GM19468 (cell line): ENCODE measurements at regions not wholly inside any gene's neighbourhood (a gene's known extent, or its start where the extent isn't known, plus 50 kb on each side); places are given as distances from the start of the nearest gene placed in this dataset.

Experiments used
- ATAC-seq: cut with Tn5 transposase; IDR thresholded peaks from one replicate; pipeline ENCODE4 v1.9.1; 2021; ENCODE audit warnings: mild to moderate bottlenecking, moderate library complexity, moderate number of reproducible peaks; ENCODE audit not compliant: unreplicated experiment; ENCODE audit errors: extremely low read depth

DNA sequence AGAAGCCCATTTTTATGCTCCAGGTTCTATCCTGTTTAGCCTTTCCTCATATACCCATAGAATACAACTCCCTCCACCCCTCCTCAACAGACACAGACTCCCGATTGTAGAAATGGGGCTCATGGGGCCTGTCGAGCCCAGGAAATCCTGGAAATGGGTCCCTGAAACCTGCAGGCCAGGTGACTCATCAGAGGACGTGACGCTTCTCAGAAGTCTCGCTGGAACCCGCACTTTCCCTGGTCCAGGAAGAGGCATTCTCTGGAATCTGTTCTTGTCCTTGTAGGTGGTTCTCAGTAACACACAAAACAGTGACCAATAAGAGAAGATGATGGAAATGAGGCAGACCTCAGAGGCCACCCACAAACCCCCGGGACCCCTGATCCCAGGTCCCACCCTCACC is 244.8 kb upstream of the PPP2R2D start:
- ATAC-seq, result no peak

DNA sequence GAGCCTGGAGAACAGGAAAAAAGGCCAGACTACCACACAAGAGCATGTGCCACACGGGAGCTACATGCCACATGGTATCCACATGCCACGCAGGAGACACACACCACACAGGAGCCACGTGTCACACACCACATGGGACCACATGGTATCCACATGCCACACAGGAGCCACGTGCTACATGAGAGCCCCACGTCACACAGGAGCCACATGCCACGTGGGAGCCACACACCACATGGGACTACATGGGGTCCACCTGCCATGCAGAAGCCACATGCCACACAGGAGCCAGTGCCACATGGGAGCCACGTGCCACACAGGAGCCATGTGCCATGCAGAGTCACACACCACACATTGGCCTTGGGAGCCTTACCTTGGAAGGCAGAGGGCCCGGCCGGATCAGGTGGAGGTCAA is 244.4 kb upstream of the PPP2R2D start:
- no peak for ATAC-seq

DNA sequence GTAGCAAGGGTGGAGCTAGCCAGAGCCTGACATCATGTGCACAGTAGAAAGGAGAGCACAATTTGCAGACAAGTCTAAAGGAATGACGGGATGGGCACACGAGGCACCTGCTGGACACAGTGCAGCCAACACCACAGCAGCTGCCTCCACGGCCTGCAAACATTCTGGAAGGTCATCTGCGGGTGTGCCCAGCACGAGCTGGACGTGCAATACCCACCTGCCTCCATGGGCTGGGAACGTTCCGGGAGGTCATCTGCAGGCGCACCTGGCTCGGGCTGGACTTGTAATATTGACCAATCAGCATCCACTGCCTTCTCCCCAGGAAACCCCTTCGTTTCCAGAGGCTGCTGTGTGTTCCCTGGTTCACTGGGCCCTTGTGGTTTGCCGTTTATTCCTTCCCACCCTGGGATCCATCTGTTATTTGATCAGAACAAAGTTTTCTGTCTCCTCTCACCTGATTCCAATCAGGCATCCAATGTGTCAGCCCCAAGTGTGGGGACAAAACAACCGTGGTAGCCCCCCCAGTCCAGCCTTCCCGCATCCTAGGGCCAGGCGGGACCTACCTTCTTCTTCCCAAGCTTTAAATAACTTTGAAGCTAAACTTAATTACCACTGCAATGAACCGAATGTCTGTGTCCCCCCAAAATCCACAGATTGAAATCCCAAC is 243.4 kb upstream of the PPP2R2D start:
- no peak for ATAC-seq

DNA sequence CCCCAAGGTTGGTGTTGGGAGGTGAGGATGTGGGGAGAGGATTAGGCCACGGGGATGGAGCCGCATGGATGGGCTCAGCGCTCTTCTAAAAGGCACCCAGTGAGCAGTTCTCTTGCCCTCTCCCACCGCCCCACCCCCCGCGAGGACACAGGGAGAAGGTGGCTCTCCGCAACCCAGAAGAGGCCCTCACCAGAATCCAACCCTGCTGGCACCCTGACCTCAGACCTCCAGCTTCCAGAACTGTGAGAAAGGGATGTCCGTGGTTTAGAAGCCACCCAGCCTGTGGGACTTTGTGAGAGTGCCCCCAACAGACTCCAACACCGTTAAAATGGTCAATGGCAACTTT is 242.8 kb upstream of the PPP2R2D start:
- ATAC-seq, result no peak

DNA sequence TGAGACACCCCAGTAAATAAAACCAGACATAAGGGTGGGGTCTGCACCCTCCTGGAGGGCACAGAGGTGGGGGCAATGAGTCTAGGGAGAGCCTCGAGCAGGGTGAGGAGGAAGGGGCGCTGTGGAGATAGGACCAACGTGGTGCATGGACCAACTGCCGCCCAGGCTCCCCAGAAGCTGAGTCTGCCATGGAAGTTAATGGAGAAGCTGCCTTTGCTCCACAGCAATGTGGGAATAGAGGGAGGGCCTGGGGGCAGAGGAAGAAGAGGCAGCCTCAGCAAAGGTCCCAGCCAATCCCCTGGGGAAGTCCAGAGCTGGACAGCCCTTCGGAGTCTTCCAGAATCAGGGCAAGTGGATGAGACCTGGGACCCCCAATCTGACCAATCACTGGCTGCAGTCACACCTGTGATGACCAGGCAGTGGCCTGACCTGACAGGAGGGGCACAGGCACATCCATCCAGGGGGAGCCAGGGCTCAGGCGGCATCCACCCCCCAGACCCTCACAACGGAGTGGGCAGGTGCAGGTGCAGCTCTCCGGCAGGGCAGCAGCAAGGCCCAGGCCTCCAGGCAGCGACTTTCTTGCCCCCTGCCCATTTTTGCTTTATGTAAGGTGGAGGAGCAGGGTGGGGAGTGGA is 242.2 kb upstream of the PPP2R2D start:
- no peak for ATAC-seq

DNA sequence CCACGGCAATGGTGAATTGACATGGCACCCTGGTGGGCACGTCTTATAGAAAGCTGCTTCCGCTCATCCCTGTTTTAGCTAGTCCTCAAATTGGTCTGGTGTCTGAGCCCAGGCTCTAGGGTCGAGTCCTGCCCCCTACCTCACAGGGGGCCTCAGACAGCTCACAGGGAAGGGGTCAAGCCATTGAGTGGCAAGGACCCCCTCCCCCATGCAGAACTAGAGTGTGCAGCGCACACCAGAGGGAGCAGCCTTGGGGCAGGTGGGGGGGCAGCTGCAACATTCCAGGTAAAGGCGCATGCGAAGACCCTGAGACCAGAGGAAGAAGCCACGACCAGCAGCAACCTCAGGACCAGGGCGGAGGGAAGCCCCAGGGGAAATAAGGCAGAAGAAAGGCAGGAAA is 240.4 kb upstream of the PPP2R2D start:
- ATAC-seq, result no peak

DNA sequence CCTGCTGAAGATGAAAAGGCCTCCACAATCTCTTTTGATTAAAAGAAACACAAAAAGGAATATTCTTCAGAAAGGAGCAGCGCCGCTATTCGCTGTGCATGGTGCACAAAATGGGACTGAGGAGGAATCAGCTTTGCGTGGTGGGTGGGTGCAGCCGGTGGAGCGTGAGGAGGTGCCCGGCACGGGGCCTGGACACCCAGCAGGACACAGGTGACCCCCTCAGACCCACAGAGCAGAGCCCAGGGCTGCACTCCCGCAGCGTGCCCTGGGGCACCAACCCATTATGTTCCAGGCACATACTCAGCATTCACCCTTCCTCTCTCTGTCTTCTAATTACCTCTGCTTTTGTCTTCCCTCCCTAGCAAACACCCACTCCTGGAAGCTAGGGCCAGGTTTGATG is 238.0 kb upstream of the PPP2R2D start:
- no peak for ATAC-seq

DNA sequence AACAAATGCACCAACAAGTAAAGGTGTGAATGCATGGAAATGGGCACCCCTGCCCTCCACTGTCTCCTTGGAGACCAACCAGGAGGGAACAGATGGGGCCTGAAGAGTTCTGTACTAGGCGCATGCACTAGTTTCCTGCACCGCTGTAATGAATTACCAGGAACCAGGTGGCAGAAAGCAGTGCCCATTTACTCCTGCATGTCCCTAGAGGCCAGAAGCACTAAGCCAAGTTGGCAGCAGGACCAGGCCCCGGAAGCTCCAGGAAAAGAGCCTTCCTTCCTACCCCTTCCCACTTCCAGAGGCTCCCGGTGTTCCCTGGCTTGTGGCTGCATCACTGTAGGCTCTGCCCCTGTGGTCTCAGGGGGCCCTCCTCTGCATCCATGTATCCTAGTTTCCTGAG is 237.5 kb upstream of the PPP2R2D start:
- no peak for ATAC-seq

DNA sequence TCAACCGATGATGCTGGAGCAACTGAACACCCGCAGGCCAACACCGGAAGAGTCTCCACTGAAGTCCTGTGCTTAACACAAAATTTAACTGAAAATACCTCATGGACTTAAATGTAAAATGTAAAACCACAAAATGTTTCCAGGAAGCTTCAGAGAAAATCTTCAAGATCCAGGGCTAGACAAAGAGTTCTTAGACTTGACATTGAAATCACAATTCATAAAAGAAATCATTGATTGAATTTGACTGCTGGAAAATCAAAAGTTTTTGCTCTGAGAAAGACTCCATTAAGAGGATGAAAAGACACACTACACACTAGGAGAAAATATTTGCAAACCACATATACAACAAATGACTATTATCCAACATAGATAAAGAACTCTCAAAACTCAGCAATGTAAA is 234.7 kb upstream of the PPP2R2D start:
- no peak for ATAC-seq

DNA sequence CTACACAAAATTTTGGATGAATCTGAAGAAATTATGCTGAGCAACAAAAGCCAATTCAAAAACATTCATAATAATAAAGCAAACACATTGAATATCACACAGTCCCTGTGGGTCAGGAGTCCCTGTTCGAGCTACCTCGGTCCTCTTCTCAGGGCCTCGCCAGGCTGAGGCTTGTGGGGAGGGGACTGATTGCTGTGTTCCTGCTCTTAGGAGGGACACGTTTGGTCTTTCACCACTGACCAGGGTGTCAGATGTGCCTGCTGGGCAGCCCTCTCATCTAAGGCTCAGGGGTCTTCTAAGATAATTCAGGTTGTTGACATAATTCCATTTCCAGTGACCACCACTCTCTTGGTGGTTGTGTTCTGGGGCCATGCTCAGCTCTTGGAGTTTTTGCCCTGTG is 233.8 kb upstream of the PPP2R2D start:
- no peak for ATAC-seq

DNA sequence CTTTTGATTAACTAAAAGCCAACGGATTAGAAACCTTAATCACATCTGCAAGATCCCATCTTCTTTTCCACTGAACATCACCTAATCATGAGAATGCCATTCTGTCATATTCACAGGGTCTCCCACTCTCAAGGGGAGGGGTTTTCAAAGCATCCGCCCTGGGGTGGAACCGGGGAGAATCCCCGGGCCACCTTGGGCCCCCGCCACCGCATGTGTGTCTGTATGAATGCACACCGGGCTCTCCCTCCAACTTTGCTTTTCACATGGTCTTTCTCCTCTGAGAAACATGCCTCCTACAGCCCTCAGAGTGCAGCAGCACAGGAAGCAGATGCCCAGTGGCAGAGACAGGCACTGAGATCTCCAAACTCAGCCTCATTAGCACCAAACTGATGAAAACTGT is 233.2 kb upstream of the PPP2R2D start:
- ATAC-seq, result no peak

DNA sequence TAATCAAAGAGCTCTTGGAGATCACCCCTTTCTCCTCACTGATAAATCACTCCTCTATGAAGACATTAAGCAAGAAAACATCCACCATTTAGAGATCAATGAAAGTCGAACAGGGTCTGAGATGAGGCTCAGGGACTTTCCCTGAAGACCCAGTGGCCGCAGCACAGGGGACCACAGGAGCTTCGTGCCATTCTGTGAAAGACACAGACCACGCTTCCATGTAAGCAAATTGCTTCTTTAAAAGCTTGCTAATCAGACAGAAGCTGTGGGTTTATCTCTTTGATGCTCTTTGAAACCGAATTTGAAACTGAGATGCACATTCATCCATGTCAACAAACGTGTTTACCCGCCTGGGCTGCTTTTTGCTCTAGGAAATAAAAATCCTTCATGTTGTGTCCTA is 231.9 kb upstream of the PPP2R2D start:
- ATAC-seq, result no peak

DNA sequence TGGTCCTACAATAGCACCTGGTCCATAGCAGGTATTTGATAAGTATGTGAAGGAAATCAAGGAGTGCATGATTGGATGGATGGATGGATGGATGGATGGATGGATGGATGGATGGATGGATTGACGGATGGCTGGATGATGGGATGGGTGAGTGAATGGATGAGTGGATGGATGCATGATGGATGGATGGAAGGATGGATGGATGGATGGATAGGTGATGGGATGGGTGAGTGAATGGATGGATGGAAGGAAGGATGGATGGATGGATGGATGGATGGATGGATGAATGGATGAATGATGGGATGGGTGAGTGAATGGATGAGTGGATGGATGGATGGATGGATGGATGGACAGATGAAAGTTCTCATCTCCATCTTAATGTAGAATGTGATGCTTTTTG is 231.0 kb upstream of the PPP2R2D start:
- no peak for ATAC-seq

DNA sequence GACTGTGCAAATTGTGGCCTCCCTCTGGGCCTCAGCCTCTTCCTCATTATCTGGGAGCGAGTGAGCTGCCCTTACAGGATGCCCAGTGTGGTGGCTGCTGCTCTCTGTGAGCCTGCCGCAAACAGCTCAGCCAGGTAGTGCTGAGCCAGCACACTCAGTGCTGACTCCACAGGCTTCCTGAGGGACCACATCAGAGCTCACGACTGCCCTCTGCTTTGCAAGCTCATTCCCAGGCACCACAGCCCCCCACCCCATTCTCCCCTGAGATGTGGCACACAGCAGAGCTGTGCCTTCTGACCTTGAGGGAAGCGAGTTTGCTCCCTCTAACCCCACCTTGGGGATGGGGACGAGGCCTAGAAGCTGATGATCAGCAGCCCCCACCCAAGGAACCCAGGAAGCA is 230.5 kb upstream of the PPP2R2D start:
- ATAC-seq, result no peak

DNA sequence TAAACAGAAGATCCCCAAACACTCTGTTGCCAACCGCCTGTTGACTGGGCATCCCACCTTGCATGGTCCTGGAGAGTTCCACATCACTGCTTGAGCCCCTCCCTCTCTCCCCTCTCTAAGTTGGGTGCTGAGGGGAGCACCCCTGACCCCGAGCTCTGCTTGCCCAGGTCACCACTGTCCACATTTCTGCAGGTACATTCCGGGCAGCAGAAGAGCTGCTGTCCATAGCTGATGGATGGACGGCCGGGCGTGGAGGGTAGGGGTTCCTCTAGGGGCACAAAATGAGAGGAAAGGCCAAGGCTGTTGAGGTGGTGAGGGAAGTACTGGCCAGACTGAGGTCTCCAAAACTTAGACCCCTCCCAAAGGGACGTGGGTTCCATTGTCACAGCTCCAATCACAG is 227.4 kb upstream of the PPP2R2D start:
- no peak for ATAC-seq

DNA sequence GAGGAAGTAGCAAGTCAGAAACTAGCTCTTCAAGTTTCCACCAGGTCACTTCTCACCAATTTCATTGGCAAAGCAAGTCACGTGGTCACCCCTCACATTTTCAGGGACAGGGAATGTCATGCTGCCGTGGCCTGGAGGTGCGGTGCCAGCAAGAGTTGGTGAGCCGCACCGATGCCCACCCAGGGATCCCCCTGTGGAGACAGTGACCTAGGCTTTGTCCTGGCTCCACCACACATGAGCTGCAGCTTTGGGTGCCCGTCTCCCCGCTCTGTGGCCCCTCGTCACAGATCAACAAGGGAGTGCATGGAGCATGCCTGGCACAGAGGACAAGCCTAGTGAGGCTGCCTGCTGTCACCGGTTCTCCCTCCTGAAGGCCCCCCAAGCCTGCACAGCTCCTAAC is 226.7 kb upstream of the PPP2R2D start:
- ATAC-seq, result no peak

DNA sequence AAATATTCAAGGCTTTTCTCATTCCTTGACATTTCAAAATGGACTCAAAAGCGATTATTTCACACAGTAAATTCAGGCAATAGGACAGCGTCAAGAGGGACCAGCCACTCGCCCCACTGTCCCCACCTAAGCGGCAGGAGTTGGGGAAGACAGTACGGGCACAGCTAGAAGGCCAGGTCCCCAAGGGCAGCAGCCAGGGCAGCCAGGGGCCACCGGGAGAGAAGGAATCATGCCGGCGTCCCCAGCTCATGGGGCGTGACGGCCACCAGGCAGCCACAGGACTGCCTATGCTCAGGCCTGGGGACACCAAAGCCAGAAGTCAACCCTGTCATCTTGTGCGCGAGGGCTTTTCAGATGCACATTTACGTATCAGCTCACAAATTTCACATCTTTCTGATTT is 225.7 kb upstream of the PPP2R2D start:
- no peak for ATAC-seq

DNA sequence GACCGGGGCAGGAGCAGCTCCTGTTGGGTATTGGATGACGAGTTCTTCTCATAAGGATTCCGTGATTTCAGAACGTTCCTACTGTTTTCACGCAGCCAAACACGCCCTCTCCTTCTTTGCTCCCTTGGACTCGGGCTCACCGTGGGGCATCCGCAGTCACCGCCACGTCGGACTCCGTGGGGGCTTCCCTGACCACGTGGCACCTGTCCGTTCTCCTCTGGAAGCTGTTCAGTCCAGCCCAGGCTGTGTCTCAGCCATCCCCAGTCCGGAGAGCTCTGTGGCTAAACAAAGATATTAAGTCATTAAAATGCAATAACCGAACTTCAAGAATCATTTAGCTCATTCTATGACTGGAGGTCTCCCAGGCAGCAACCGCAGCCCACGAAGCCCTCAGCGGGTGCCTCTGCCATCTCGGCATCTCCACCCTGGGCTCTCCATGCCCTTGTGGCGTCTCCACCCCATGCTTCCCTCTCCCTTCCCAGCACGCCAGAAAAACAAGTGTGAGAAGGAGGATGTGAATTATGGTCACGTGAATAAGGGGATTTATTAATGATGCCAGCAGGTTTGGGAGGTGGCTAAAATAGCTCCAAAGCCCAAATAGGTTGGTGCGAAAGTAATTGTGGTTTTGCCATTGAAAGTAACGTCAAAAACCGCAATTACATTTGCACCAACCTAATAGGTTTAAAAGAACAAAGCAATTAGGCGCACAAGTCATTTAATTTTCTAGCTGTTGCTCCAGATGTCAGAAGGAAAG is 224.6 kb upstream of the PPP2R2D start:
- no peak for ATAC-seq

DNA sequence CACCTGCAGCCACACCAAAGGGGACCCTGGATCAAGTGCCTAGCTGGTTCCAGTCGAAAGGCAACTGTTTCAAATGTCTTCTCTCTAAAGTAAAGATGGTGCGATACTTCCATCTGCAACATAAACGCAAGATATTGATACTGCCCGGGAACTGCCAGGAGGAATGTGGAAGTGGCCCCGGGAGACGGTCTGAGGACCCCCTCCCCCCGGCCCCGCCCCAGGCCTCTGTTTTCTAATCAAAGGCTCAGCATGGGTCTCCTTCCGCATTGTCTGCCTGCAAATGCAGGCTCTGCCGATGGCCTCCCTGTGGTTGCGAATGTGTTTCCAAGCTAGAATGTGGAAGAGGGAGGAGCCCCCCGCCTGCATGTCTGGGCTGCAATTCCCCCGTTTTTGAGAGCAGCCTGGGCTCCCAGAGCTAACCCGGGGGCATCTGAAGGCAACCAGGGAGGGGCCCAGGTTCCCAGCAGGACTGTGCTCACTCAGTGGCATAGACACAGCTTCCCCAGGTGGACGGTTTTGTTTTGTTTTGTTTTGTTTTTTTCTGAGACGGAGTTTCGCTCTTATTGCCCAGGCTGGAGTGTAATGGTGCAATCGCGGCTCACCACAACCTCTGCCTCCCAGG is 223.9 kb upstream of the PPP2R2D start:
- ATAC-seq, result no peak

DNA sequence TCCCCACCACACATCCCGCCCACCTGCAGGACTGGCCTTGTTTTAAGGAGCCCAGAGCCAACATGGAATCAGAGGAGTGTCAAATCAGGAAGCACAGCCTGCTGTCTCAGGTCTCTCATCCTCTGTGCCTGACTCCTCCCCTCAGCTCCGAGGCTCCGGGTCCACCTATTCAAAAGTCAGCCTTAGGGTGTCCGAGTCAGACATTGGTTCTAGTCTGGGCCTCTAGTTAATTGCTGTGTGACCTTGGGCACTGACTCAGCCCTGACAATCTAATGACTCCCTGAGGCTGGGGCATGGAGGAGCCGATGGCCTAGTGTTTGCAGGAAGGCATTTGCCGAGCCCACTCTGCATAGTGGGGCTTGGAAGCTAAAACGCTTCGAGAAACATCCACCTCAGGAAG is 223.1 kb upstream of the PPP2R2D start:
- ATAC-seq, result no peak

DNA sequence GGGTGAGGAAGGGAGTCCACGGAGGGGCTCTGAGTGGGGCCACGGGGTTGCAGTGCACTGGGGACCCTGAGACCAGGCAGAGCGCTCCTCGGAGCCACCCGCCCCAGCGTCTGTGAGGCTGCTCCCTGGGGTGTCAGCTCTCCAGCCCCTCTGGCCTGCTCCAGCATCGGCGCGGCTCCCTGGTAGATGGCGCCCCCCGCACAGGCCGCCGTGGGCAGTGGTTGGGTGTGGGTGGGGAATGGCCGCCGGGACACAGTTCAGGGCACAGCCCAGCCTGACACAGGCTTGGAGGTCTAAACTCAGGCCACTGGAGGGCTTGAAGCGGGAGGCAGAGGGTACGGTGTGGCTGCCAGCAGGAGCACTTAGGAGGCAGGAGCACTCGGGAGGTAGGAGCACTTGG is 222.6 kb upstream of the PPP2R2D start:
- no peak for ATAC-seq
